HepG2 (cell line): ENCODE measurements at regions not wholly inside any gene's neighbourhood (a gene's known extent, or its start where the extent isn't known, plus 50 kb on each side); places are given as distances from the start of the nearest gene placed in this dataset.
A peak's percentile ranks its signal among the peaks of the same experiment; 100 is the strongest.
"Not testable (repeated sequence)": the region's sequence is repeated elsewhere in the genome, so short reads cannot be mapped to it uniquely, and the experiment has no call there.

ENCODE experiments used
- ATAC-seq: fragments of 200-7000 bp; cut with Tn5 transposase; 3 replicates; pipeline ENCODE4 v1.9.1; 2020; ENCODE audit warnings: mild to moderate bottlenecking, moderate library complexity
- BruUV-seq: library from RNA; stranded (reverse); fragments of 400-500 nt; replicated peaks from 2 replicates; lab custom pipeline; 2021; lab: Mats Ljungman, UMichigan
- CTCF ChIA-PET: fragments of 300-600 bp; formaldehyde crosslinking; extraction: SDS; loops from one replicate; lab custom pipeline; 2021; ENCODE audit warnings: low total read pairs, inconsistent platforms, low intra/inter-chr PET ratio; lab: Yijun Ruan, JAX
- POLR2A ChIA-PET: fragments of 350-600 bp; sonication (Branson Sonifier 250); formaldehyde crosslinking; loops from one replicate; lab custom pipeline; 2020; ENCODE audit warnings: antibody characterized with exemption, inconsistent platforms; lab: Yijun Ruan, JAX
- DNase-seq: peaks from one replicate; pipeline ENCODE4 v3.0.0-alpha.2; 2015; ENCODE audit warnings: low spot score
- FAIRE-seq: peaks from 3 replicates; lab custom pipeline; 2011; peaks lifted over from hg19 to GRCh38; lab: Jason Lieb, UNC
- H2AFZ ChIP-seq: one replicate; pipeline ENCODE4 v1.6.1; 2011; ENCODE audit warnings: low read length, inconsistent platforms
- H3K27ac ChIP-seq: fragments of 300-600 bp; 3 replicates; pipeline ENCODE4 v1.8.0; 2011; ENCODE audit warnings: mixed run types, mild to moderate bottlenecking, mixed read lengths, low read length, inconsistent platforms; ENCODE audit not compliant: insufficient read depth; ENCODE audit errors: extremely low read length
- H3K27me3 ChIP-seq, 2 experiments: fragments of 200-600 bp in 1 of 2; 2 replicates in 1 of 2; 3 replicates in 1 of 2; pipeline versions ENCODE4 v1.6.0 to v1.8.0; 2011; ENCODE audit warnings: low read length in 2 of 2, mild to moderate bottlenecking in 2 of 2, moderate library complexity in 2 of 2, inconsistent platforms in 1 of 2; ENCODE audit not compliant: insufficient read depth in 2 of 2, control insufficient read depth in 1 of 2
- H3K36me3 ChIP-seq, 2 experiments: fragments of 200-600 bp in 1 of 2; replicated peaks in 1 of 2; 2 replicates in 1 of 2; 3 replicates in 1 of 2; pipeline versions ENCODE4 v1.5.1 to v1.8.0; 2011; ENCODE audit warnings: low read length in 2 of 2, inconsistent platforms in 1 of 2; ENCODE audit not compliant: insufficient read depth in 2 of 2, control insufficient read depth in 1 of 2
- H3K4me1 ChIP-seq: 2 replicates; pipeline ENCODE4 v1.5.1; 2012; ENCODE audit warnings: low read length, inconsistent platforms; ENCODE audit not compliant: insufficient read depth
- H3K4me2 ChIP-seq: 2 replicates; pipeline ENCODE4 v1.6.0; 2011; ENCODE audit warnings: low read depth, low read length, inconsistent platforms
- H3K4me3 ChIP-seq, 3 experiments: fragments of 200-600 bp in 1 of 3; sonication (generic), shearing (Covaris generic) in 1 of 3; replicated peaks in 1 of 3; 2 replicates each; pipeline ENCODE4 v1.5.1; 2011 to 2016; ENCODE audit warnings: low read length in 3 of 3, inconsistent platforms in 2 of 3, low read depth in 2 of 3, mild to moderate bottlenecking in 2 of 3, control low read depth in 1 of 3, mixed read lengths in 1 of 3; ENCODE audit not compliant: insufficient read depth in 1 of 3
- H3K79me2 ChIP-seq: one replicate; pipeline ENCODE4 v1.6.1; 2011; ENCODE audit warnings: low read length, inconsistent platforms; ENCODE audit not compliant: insufficient read depth
- H3K9ac ChIP-seq: 2 replicates; pipeline ENCODE4 v1.6.0; 2011; ENCODE audit warnings: mild to moderate bottlenecking, low read depth, low read length, inconsistent platforms; ENCODE audit not compliant: insufficient read depth
- H3K9me3 ChIP-seq: 2 replicates; pipeline ENCODE4 v1.5.1; 2012; ENCODE audit warnings: mild to moderate bottlenecking, low read length
- H4K20me1 ChIP-seq: 2 replicates; pipeline ENCODE4 v1.6.0; 2011; ENCODE audit warnings: inconsistent platforms, mild to moderate bottlenecking, low read length, moderate library complexity; ENCODE audit not compliant: insufficient read depth
- ARNT ChIP-seq: fragments of 450-650 bp; IDR thresholded peaks from 2 replicates; pipeline ENCODE4 v1.6.1; 2017
- ATF7 ChIP-seq, 2 experiments: fragments of 450-650 bp in 1 of 2; sonication (generic) in 1 of 2; formaldehyde crosslinking in 1 of 2; IDR thresholded peaks; 2 replicates each; pipeline versions ENCODE4 v1.4.0 to v1.6.1; 2016 to 2020; ENCODE audit warnings: antibody characterized with exemption in 1 of 2, mild to moderate bottlenecking in 1 of 2, missing genetic modification reagents in 1 of 2
- CREB1 ChIP-seq, 2 experiments: fragments of 450-650 bp in 1 of 2; IDR thresholded peaks; 2 replicates each; pipeline ENCODE4 v1.6.1; 2016 to 2017; ENCODE audit warnings: control low read depth in 1 of 2, mild to moderate bottlenecking in 1 of 2, missing compliant biosample characterization in 1 of 2, missing genetic modification characterization in 1 of 2
- DR1 ChIP-seq: sonication (generic); formaldehyde crosslinking; IDR thresholded peaks from 2 replicates; pipeline ENCODE4 v1.8.0; 2021; ENCODE audit warnings: mild to moderate bottlenecking, missing genetic modification reagents, inconsistent platforms
- FOXK2 ChIP-seq: fragments of 450-650 bp; IDR thresholded peaks from 2 replicates; pipeline ENCODE4 v1.6.1; 2016
- FOXP1 ChIP-seq, 2 experiments: fragments of 450-650 bp in 1 of 2; IDR thresholded peaks; 2 replicates each; pipeline ENCODE4 v1.6.1; 2017 to 2018; ENCODE audit warnings: antibody characterized with exemption in 1 of 2
- MNT ChIP-seq: fragments of 450-650 bp; IDR thresholded peaks from 2 replicates; pipeline ENCODE4 v1.6.1; 2016
- NBN ChIP-seq: fragments of 450-650 bp; conservative IDR thresholded peaks from 2 replicates; pipeline ENCODE4 v1.6.1; 2017
- NFRKB ChIP-seq: fragments of 450-650 bp; IDR thresholded peaks from 2 replicates; pipeline ENCODE4 v1.6.1; 2017
- PHB2 ChIP-seq: fragments of 450-650 bp; IDR thresholded peaks from 2 replicates; pipeline ENCODE4 v1.6.1; 2018; ENCODE audit not compliant: partially characterized antibody
- SOX6 ChIP-seq, 2 experiments: fragments of 450-650 bp in 1 of 2; sonication (generic) in 1 of 2; formaldehyde crosslinking in 1 of 2; IDR thresholded peaks; 2 replicates each; pipeline versions ENCODE4 v1.4.0 to v1.6.1; 2017 to 2020; ENCODE audit warnings: antibody characterized with exemption in 1 of 2, mild to moderate bottlenecking in 1 of 2, missing genetic modification reagents in 1 of 2
- WGBS: methylation state at CpG from one replicate; pipeline ENCODE4 v1.1.6; 2017; ENCODE audit warnings: low lambda C conversion rate; 5-methylcytosine and 5-hydroxymethylcytosine counted together
- in situ Hi-C: cut with HindIII; loops from 2 replicates; pipeline ENCODE4 v1.10.0; 2017; ENCODE audit warnings: low pct_unique_long_range_greater_than_20kb; ENCODE audit not compliant: extremely low pct_ligation_motif_present
- intact Hi-C: fragments of 100-400 bp; cut with micrococcal nuclease; formaldehyde crosslinking; loops from one replicate; pipeline ENCODE4 v1.10.0; 2022; ENCODE audit not compliant: unreplicated experiment

- 0 out of 2 replicates have a peak, but pooled peaks have one; percentile 1 for TF ChIP-seq ATF7 (IDR thresholded peaks at IDR 0.05)
- TF ChIP-seq ATF7 (CRISPR knock-in tag; IDR thresholded peaks at IDR 0.05) = no peak
- no peak for TF ChIP-seq DR1 (CRISPR knock-in tag)
- peak; percentile 93 for TF ChIP-seq CREB1 (IDR thresholded peaks at IDR 0.05)
- TF ChIP-seq CREB1 (CRISPR knock-in tag; IDR thresholded peaks at IDR 0.05) = no peak
These were observed 1106.0 kb downstream of the RPIA start (continued) for GRCh38 chr2:89797320-89798038.

DNA sequence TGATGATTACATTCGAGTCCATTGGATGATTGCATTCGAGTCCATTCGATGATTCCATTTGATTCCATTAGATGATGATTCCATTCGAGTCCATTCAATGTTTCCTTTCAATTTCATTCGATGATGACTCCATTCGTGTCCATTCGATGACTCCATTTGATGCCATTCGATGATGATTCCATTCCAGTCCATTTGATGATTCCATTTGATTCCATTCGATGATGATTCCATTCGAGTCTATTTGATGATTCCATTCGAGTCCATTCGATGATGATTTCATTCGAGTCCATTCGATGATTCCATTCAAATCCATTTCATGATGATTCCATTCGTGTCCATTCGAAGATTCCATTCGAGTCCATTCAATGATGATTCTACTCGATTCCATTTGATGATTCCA is 1109.7 kb downstream of the RPIA start:
- H3K36me3 ChIP-seq; intact Hi-C loops; DNase-seq; ATAC-seq; H3K27me3 ChIP-seq; FAIRE-seq; H3K4me3 ChIP-seq; H4K20me1 ChIP-seq; H2AFZ ChIP-seq; H3K9ac ChIP-seq; H3K4me2 ChIP-seq; in situ Hi-C loops; CTCF ChIA-PET; H3K79me2 ChIP-seq; POLR2A ChIA-PET; H3K27ac ChIP-seq; H3K4me1 ChIP-seq; BruUV-seq; TF ChIP-seq CREB1, ATF7, SOX6, FOXP1 (CRISPR knock-in tag; IDR thresholded peaks at IDR 0.05): not testable (repeated sequence)
- TF ChIP-seq NFRKB = peak; percentile 40; the same call in 1 of the 2 replicates
- peak; percentile 78 for TF ChIP-seq CREB1 (IDR thresholded peaks at IDR 0.05)
- peak; percentile 12; the same call in 1 of the 2 replicates for TF ChIP-seq ATF7 (IDR thresholded peaks at IDR 0.05)
- 0 out of 2 replicates have a peak, but pooled peaks have one; percentile 12 for TF ChIP-seq MNT
- TF ChIP-seq FOXK2 = 0 out of 2 replicates have a peak, but pooled peaks have one; percentile 29
- 0 out of 2 replicates have a peak, but pooled peaks have one; percentile 48 for TF ChIP-seq SOX6 (IDR thresholded peaks at IDR 0.05)
- TF ChIP-seq ARNT = peak; percentile 71; the same call in 1 of the 2 replicates
- peak; percentile 77; the same call in 1 of the 2 replicates for TF ChIP-seq NBN
- peak; percentile 81 for TF ChIP-seq PHB2
- peak; percentile 20; the same call in 1 of the 2 replicates for TF ChIP-seq FOXP1 (IDR thresholded peaks at IDR 0.05)
- H3K9me3 ChIP-seq = peaks cover 100% of the 10 kb centered on the region
- WGBS = 8% methylated on average over 18 of the region's 18 CpGs
